ENCODE measurements at regions not wholly inside any gene's neighbourhood (a gene's known extent, or its start where the extent isn't known, plus 50 kb on each side); places are given as distances from the start of the nearest gene placed in this dataset.

DNA sequence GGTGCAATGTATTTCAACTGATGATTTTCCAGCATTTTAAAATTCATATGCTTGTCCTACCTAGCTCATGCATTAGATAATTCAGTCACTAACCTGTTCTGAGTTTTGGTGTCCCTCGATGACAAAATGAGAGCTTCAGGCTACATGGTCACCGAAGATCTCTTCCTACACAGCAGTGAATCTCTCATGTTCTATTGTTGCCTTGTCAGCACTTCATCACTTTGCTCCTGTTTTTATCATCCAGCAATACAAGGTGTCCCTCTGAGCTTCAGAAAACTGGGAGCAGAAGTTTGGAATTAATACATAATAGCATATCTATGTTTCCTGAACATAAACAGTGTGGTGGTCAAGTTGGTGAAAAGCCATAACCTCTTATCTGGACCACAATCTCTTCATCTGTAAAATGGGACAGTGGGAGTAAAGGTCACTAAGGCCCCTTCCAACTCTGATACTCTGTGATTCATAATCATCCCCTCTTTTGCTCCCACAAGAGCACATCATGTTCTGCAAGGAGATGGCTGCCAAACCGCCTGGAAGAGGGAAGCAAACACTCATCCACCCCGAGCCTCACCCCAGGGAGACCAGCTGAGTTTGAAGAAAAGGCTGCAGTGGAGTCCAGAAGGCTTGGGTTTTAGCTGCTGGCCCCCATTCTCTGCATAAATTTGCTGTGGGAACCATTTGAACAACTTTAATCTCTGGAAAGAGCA is 137.9 kb upstream of the F3 start:
- WGBS: 82% methylated on average over 4 of the region's 4 CpGs
- H3K27me3 ChIP-seq: no peaks in the 10 kb centered on the region
- H3K9me3 ChIP-seq: no peaks in the 10 kb centered on the region
- intact Hi-C loops (cut with DNase I): no loop called here
- H3K4me1 ChIP-seq: peaks cover 0 to 7% (median 0%) of the 10 kb centered on the region in 4 donors
- H3K27ac ChIP-seq (replicated peaks in 1 of 4): peak overlapping the region; percentile 13 to 45 (median 30)
- TF ChIP-seq POLR2AphosphoS5 (IDR thresholded peaks at IDR 0.05) (peak; percentile 39 to 46), POLR2A (IDR thresholded peaks at IDR 0.05; ENCODE audit: low read depth) (no peak)
- no peak for DNase-seq (ENCODE audit: extremely low spot score)
- no peaks in the 10 kb centered on the region for H3K36me3 ChIP-seq
- H3K4me3 ChIP-seq: no peak overlapping the region

DNA sequence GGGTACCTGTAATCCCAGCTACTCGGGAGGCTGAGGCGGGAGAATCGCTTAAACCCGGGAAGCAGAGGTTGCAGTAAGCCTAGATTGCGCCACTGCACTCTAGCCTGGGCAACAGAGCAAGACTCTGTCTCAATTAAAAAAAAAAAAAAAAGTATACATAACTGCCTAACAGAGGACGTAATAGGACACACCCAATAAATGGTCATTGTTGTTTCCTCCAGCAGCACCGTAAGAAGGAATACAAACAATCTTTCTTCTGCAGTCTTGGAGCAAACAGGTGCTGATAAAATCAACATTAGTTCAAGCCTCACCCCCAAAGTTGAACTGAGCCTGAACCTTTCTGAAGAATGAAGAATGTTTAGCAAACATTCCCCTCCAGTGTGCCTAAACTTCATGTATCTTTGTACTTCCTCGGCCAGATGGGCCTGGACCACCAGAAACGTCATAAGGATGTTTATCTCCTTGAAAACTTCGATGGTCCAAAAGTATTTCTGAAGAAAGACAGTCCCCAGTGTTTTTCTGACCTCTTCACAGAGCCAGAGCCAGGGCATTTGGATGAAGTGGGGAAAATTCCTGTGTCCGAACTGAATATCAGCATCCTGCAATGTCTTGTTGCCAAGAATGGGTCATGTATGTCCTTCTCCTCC is 136.8 kb upstream of the F3 start:
- no peak for DNase-seq (ENCODE audit: extremely low spot score)
- intact Hi-C loops (cut with DNase I): no loop called here
- Histone ChIP-seq H3K9me3 (no peaks in the 10 kb centered on the region), H3K27me3 (no peaks in the 10 kb centered on the region), H3K4me1 (peaks cover 0 to 7% (median 0%) of the 10 kb centered on the region in 4 donors), H3K4me3 (no peak overlapping the region), H3K36me3 (no peaks in the 10 kb centered on the region), H3K27ac (replicated peaks in 1 of 4) (peak overlapping the region; percentile 20 to 45 (median 25))
- TF ChIP-seq POLR2AphosphoS5 (IDR thresholded peaks at IDR 0.05) (no peak), POLR2A (IDR thresholded peaks at IDR 0.05; ENCODE audit: low read depth) (no peak), EP300 (IDR thresholded peaks at IDR 0.05) (no peak)
- TF ChIP-seq, protein P1, sequence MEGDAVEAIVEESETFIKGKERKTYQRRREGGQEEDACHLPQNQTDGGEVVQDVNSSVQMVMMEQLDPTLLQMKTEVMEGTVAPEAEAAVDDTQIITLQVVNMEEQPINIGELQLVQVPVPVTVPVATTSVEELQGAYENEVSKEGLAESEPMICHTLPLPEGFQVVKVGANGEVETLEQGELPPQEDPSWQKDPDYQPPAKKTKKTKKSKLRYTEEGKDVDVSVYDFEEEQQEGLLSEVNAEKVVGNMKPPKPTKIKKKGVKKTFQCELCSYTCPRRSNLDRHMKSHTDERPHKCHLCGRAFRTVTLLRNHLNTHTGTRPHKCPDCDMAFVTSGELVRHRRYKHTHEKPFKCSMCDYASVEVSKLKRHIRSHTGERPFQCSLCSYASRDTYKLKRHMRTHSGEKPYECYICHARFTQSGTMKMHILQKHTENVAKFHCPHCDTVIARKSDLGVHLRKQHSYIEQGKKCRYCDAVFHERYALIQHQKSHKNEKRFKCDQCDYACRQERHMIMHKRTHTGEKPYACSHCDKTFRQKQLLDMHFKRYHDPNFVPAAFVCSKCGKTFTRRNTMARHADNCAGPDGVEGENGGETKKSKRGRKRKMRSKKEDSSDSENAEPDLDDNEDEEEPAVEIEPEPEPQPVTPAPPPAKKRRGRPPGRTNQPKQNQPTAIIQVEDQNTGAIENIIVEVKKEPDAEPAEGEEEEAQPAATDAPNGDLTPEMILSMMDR (IDR thresholded peaks at IDR 0.05): no peak
- WGBS: 77% methylated on average over 11 of the region's 11 CpGs

DNA sequence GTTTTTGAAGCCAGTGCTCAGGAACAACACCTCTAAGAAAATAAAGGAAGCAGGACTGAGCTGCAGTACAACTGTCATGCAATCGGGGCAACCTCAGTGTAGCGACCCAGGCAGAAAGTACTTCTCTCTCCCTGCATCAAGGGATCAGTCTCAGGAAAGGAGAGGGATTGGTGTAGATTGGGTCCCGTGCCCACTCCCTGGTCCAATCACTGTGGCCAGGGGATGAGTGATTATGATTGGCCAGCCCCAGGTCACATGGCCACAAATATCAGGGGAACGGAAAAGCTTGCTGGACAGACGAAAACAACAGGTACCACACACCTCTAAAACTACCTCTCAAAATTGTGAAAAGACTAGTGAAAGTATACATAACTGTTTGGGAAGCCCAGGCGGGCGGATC is 136.2 kb upstream of the F3 start:
- WGBS: 79% methylated on average over 7 of the region's 7 CpGs
- intact Hi-C loops (cut with DNase I): no loop called here

DNA sequence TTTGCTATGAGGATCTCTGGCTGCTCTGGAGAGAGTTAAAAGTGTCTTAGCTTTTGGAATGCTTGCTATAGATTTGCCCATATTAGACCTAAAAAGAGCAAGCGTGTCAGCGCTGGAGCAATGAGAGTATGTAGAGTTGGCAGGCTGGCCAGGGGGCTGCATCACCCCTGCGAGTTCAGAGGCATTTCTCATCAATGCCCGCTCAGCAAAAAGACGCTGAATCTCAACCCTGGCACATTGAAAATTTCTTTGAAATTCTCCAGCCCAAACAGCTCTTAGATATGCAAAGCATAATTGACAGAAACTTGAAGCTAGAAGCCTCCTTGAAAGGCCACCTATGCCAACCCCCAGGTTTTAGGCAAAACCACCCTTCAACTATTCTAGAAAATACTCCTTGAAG is 135.5 kb upstream of the F3 start:
- no peak overlapping the region for H3K27ac ChIP-seq (replicated peaks in 1 of 4)
- 73% methylated on average over 5 of the region's 5 CpGs for WGBS
- no peaks in the 10 kb centered on the region for H3K9me3 ChIP-seq
- no peaks in the 10 kb centered on the region for H3K36me3 ChIP-seq
- DNase-seq (ENCODE audit: extremely low spot score): no peak
- no peak for TF ChIP-seq POLR2A (IDR thresholded peaks at IDR 0.05; ENCODE audit: low read depth)
- TF ChIP-seq EP300 (IDR thresholded peaks at IDR 0.05): no peak
- TF ChIP-seq POLR2AphosphoS5 (IDR thresholded peaks at IDR 0.05): no peak
- TF ChIP-seq, protein P1 (IDR thresholded peaks at IDR 0.05): no peak
- no peaks in the 10 kb centered on the region for H3K27me3 ChIP-seq
- intact Hi-C loops (cut with DNase I): no loop called here
- H3K4me1 ChIP-seq: peaks cover 0 to 7% (median 0%) of the 10 kb centered on the region in 4 donors
- no peak overlapping the region for H3K4me3 ChIP-seq

More for the DNA sequence above, 136.2 kb upstream of the F3 start:
- Histone ChIP-seq H3K4me3 (no peak overlapping the region), H3K9me3 (no peaks in the 10 kb centered on the region), H3K4me1 (peaks cover 0 to 7% (median 0%) of the 10 kb centered on the region in 4 donors), H3K36me3 (no peaks in the 10 kb centered on the region), H3K27ac (replicated peaks in 1 of 4) (peak overlapping the region in 2 of 4 donors; percentile 20 to 21), H3K27me3 (no peaks in the 10 kb centered on the region)
- TF ChIP-seq, protein P1 (IDR thresholded peaks at IDR 0.05): no peak
- no peak for TF ChIP-seq EP300 (IDR thresholded peaks at IDR 0.05)
- no peak for TF ChIP-seq POLR2A (IDR thresholded peaks at IDR 0.05; ENCODE audit: low read depth)
- TF ChIP-seq POLR2AphosphoS5 (IDR thresholded peaks at IDR 0.05): no peak
- no peak for DNase-seq (ENCODE audit: extremely low spot score)

DNA sequence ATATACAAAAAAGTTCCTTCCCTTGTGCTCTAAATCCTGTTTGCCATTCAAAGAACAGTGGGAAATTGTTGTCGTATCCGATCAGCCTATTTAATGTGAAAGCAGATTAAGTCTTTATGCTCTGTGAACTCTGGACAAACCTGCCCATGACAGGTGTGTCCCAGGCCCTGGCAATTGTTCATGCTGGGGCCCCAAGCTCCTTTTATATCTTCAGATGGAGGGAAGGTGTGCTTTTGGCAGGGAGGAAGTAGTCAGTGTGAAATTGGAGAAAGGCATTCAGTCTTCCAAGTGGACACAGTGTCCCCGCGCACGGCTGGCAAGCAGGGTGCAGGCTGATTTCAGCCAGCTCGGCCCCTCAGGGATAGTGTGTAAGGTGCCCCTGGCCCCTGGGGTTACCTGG is 135.1 kb upstream of the F3 start:
- Histone ChIP-seq H3K27me3 (no peaks in the 10 kb centered on the region), H3K9me3 (no peaks in the 10 kb centered on the region), H3K4me1 (peaks cover 0 to 7% (median 0%) of the 10 kb centered on the region in 4 donors), H3K36me3 (no peaks in the 10 kb centered on the region), H3K27ac (replicated peaks in 1 of 4) (no peak overlapping the region), H3K4me3 (no peak overlapping the region)
- intact Hi-C loops (cut with DNase I): no loop called here
- 85% methylated on average over 6 of the region's 6 CpGs for WGBS
- TF ChIP-seq POLR2A (IDR thresholded peaks at IDR 0.05; ENCODE audit: low read depth): no peak
- TF ChIP-seq, protein P1 (IDR thresholded peaks at IDR 0.05): no peak
- TF ChIP-seq EP300 (IDR thresholded peaks at IDR 0.05): no peak
- no peak for TF ChIP-seq POLR2AphosphoS5 (IDR thresholded peaks at IDR 0.05)
- DNase-seq (ENCODE audit: extremely low spot score): no peak
